GM19324 (cell line): ENCODE measurements at regions not wholly inside any gene's neighbourhood (a gene's known extent, or its start where the extent isn't known, plus 50 kb on each side); places are given as distances from the start of the nearest gene placed in this dataset.
"Not testable (repeated sequence)": the region's sequence is repeated elsewhere in the genome, so short reads cannot be mapped to it uniquely, and the experiment has no call there.

Source experiments
- ATAC-seq: cut with Tn5 transposase; IDR thresholded peaks from one replicate; pipeline ENCODE4 v1.9.1; 2021; ENCODE audit warnings: mild to moderate bottlenecking, moderate library complexity; ENCODE audit not compliant: unreplicated experiment, low FRiP score

DNA sequence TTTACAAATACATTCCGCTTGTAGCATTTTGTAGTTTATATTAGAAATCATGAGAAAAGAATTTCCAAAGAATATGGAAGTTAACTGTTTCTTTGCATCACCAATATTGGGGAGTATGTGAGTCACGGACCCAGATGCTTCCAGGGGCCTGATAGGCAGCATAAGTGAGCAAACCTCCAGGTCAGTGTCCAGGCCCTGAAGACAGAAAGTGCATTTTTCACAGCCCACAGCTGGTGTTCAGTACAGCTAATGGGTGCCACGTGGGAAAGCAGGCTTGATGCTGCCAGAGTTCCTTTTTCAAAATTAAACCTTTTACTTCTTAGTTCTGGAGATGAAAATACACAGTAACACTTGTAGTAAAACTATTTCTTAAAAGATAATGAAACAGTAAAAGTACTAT is 454.4 kb upstream of the ACTBL2 start:
- ATAC-seq: no peak

DNA sequence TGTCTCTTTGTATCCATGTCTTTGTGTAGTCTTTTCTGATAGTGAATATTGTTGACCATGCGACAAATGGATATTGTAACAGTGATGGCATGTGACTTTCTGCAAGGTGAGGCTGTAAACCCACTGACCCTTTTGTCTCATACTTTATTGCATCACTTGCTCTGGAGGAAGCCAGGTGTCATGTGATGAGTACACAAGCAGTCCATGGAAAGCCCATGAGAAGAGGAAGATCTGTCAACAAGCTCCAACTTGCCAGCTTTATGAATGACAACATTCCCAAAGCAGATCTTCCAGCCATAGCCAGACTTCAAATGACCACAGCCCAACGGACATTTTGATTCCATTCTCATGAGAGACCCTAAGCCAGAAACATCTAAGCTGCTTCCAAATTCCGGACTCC is 450.1 kb upstream of the ACTBL2 start:
- no peak for ATAC-seq

DNA sequence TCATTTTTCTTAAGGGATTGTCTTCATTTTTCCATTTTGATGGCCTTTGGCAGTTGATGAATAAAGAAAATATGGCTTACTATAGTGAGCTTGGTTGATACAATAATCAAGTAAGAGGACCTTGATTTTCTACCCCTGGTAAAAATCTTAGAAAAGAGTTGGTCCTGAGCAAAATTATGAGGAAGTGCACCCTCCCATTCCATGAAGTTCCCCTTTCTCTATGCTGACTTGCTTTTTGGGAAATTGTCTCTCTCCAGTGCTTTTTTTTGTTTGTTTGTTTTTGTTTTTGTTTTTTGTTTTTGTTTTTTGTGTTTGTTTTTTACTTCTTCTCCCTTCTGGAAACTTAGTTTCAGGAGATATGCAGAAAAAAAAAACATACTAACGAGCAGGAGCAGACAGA is 449.2 kb upstream of the ACTBL2 start:
- ATAC-seq: no peak

DNA sequence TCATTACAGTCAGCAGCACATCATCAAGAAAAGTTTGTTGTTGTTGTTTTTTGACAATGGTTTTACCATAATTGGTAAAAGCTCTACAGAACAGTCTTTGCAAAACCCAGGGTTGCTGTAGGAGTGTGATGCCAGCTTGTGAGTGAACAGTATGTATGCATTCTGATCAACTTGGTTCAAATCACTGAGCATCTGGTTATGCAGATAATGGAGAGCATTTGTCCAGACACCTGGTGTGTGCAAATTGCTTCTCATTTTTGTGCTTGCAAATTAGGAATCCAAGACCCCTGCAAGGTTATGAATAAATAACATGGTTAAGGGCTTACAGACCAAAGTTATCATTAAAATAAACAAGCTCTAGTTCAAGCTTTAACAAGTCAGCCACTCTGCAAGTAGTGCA is 448.7 kb upstream of the ACTBL2 start:
- ATAC-seq: no peak

DNA sequence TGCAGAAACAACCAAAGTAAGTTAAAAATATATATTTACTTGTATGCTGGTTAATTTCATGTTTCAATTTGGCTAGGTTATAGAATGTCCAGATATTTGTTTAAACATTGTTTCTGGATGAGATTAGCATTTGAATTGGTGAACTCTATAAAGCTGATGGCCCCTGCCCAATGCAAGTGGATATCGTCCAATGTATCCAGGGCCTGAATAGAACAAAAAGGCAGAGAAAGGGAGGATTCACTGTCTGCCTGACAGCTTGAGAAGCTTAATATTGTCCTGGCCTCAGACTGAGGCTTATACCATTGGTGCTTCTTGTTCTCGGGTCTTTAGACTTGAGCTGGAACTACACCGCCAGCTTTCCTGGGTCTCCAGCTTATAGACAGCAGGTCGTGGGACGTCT is 446.7 kb upstream of the ACTBL2 start:
- no peak for ATAC-seq

DNA sequence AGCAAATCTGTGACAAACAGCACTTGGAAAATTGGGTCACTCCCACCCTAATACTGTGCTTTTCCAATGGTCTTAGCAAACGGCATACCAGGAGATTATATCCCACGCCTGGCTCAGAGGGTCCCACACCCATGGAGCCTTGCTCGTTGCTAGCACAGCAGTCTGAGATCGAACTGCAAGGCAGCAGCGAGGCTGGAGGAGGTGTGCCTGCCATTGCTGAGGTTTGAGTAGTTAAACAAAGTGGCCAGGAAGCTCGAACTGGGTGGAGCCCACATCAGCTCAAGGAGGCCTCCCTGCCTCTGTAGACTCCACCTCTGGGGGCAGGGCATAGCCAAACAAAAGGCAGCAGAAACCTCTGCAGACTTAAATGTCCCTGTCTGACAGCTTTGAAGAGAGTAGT is 440.5 kb upstream of the ACTBL2 start:
- not testable (repeated sequence) for ATAC-seq

DNA sequence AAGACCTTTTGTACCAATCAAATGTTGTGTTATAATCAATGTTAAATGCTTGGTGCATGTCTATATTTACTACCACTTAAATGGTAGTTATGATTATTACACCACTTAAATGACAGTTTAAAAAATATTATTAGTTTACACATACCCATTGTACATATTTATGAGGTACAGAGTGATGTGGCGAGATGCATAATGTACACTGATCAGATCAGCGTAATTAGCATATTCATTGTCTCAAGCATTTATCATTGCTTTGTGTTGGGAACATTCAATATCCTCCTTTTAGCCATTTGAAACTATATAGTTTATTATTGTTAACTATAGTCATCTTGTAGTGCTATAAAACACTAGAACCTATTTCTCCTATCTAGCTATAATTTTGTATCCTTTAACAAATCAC is 434.4 kb upstream of the ACTBL2 start:
- no peak for ATAC-seq

DNA sequence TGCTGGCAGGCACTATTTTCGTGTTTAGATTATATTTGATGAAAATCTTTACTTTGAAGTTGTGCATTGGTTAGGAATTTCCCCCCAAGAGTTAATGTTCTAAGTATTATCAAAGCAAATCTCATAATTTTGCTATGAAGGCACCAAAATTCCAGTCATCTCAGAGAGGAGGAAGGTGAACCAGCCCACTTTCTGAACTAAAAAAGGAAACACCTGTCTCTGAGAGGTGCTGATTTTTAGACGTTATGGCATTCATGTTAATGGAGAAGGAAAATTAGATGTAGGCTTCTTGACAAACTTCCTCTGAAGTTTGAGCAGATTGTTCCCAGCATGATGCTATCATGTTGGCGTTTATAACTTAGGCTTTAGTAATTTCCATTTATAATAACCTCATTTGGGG is 432.9 kb upstream of the ACTBL2 start:
- ATAC-seq: no peak

DNA sequence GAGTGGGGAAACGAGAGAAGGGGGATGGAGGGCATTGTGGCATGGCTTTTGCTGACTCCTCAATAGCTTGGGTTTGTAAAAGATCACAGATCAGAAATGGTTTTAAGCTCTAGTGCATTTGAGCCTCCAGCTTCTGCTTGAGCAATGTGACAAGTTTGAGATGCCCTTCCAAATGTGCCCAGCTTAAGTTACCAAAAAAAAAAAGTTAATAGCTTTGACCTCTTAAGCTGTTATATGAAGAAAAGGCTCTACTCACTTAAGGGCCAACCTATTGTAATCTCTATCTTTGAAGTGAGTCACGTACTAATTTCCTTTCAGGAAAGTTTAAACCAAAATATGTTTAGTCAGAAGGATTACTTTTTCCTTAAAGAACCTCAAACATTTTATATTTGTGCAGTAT is 428.8 kb upstream of the ACTBL2 start:
- no peak for ATAC-seq

DNA sequence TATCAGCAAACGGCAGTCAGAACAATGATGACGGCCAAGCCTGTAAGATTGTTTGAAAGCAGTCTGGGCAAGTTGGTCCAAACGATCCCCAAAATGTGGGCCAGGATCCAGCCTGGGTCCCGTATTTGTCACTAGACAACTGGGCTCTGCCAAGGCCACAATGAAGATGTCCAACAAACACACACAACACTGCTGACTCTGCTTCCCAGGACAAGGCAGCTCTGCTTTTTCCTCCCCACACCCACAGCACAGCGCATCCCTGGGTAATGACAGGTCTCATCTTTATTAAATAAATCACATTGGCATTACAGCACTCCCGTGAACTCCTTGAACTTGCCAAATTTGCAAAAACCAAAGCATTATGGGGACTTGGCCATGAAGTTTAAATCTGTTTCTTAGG is 424.1 kb upstream of the ACTBL2 start:
- no peak for ATAC-seq

DNA sequence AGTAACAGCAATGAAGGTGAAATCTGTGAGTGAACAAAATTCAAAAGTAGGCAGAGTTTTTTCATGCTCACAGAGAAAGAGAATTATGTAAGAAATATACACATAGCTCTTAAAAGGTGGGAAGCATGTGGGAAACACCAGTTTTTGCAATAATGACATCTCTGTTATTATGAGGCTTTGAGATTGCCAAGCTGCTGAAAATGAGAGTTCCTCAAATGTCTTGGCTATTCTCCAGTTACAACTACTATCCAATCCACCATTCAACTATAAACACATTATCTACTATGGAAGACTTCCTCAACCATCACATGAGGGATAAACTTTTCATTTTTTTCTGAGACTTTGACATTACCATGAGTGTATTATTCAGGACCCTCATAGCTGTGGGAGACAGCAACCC is 420.8 kb upstream of the ACTBL2 start:
- no peak for ATAC-seq

DNA sequence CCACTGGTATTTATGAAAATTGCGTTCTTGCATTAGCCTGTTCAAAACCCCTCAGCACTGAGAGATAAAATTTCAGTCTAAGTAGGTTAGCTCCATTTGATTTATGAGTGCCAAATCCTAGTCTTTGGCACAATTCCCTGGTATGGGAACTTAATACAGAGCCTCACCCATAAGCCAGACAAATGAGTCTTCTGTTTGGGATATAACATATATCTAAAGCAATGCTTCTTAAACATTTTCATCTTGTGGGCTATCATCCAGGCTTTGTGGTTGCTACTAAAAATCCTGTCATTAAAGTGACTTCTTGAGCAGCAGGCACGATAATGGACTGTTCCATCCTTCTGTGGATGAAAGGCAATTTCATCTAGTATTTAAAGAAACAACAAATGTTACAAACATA is 419.5 kb upstream of the ACTBL2 start:
- ATAC-seq: no peak

DNA sequence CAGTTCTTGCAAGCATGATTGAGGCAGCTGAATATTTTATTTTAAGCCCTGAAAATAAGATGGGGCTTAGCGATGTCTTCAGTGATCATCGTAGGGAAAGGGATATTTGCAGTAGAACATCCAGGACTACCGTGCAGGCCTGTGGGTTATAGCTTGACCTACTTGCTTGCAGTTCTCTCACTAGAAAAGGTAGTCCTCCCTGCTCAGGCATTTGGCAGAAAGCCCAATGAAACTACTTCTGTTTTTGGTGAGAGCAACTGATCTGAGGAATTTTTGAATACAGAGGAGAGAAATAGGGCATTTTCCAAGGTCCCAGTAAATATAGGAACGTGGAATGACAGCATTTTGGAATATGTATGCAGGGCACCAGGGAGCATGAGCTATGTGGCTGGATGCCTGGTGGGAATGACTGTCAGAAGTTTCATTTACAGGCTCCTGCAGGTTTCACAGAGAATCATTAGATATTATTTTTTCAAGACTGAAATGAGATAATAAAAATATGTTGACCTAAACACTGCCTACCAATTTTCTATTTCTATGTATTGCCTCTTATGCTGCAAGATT is 417.9 kb upstream of the ACTBL2 start:
- no peak for ATAC-seq

DNA sequence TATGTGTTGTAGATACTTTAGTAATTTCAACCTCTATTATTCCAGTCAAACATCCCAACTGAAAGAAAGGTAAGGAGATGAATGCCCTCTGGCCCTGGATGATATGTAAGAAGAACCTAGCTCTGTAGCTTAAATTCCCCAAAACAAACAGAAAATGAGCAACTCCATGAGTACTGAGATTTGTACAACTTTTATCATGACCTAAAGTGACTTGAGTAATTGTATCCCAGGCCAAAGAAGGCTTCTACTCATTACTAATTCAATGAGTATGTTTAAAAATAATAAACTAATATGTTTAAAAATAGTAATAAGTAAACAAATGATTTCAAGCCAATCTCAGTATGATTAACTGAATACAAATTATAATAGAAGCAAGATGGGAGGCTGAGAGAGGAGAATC is 414.0 kb upstream of the ACTBL2 start:
- no peak for ATAC-seq

DNA sequence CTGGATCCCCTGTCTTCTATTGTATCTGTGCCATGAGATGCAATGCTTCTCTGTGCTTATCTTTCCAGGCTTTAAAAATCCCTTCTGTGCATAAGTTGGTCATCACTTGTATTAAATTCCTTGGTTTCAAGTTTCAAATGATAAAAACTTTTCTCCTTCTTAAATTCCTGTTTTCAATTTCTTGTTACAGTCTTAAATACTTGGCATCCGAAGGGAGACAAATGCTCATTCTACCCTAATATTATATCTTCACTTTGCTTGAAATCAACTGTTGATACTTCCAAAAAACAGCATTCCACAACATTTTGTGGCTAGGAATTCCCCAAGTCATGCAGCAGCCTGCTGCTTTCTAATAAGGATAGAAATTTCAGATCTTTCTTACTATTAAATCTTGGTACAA is 413.2 kb upstream of the ACTBL2 start:
- no peak for ATAC-seq

DNA sequence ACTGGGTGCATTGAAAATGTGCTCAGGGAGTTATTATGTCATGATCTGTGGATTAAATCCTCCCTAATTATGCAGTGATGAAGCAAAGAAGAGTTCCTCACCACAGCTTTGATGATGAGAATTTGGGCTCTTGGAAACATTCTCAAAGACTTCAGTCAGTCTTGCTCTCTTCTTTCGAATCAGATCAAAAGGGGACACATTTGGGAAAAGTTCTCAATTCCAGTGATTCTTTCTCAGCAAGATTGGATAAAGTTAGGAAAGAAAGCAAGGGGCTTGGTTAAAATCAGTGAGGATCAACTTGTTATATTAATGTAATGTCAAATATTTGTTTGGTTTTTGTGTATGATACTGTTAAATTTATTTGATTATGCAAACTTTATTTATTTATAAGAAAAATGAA is 411.3 kb upstream of the ACTBL2 start:
- no peak for ATAC-seq

DNA sequence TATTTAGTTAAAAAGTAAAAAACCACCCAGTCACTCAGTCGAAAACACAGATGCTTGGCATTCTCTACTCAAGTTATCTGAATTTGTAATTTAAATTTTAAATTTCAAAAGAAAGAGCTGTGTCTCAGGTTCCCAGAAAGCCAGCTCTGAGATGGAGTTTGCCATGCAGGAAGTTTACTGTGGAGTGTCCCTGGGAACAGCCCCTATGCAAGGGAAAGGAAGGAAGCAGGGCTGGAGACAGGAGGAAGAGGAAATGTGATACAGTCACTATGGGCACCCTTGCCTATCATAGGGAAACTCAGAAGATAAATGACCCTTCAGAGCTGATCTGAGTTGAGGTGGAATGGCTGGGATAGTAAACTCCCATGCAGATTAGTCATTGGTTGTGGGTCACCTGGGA is 408.8 kb upstream of the ACTBL2 start:
- ATAC-seq: no peak

DNA sequence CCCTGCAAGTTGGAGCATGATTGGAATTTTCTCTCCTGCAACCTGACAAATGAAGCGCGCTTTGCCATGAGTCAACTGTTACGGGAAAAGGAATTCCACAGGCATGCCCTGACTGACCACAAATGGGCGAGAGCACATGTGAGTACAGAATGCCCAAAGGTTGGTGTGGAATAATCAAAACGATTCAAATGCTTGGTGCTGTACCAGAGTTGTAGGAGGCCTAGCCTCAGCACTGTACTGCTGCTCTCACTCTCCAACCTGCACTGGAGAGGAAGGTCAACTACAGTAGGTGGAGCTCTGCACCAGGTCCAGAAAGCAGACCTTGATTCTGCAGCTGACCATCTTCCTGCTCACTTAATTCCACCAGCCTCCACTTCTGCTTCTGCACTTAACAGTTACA is 406.9 kb upstream of the ACTBL2 start:
- no peak for ATAC-seq

DNA sequence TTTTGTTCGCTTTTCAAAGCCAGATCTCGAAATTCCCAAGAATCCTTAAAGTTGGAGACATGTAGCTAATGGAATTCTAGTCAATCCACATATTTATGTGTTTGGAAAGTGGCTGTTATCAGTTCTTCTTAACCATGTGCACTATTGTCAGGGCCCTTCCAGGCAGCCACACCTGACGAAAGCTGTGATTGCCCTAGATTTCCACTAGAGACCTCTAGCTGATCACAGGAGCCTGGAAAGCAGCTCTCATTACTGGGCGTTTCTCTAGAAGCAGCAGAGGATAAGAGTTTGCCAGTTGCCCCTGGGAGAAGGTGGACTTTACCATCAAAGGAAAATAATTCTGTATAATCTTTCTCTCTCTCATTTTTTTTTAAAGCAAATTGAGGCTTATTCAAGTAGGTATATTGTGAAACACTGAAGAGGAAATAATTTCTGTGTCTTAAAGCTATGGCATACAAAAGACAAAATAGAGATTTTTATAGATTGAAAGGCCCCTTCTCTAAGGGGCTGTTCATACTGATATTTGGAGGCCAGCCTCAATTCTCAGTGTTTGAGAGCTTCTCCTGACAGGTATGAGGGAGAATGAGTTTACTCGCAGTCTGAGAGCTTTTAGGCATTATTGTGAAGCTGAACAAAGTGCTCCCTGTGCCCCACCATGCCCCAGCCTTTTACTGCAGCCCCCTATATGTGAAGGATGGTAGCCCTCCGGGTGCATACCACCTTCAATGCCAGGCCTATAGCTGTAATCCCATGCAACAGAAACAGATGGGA is 405.4 kb upstream of the ACTBL2 start:
- ATAC-seq: no peak

DNA sequence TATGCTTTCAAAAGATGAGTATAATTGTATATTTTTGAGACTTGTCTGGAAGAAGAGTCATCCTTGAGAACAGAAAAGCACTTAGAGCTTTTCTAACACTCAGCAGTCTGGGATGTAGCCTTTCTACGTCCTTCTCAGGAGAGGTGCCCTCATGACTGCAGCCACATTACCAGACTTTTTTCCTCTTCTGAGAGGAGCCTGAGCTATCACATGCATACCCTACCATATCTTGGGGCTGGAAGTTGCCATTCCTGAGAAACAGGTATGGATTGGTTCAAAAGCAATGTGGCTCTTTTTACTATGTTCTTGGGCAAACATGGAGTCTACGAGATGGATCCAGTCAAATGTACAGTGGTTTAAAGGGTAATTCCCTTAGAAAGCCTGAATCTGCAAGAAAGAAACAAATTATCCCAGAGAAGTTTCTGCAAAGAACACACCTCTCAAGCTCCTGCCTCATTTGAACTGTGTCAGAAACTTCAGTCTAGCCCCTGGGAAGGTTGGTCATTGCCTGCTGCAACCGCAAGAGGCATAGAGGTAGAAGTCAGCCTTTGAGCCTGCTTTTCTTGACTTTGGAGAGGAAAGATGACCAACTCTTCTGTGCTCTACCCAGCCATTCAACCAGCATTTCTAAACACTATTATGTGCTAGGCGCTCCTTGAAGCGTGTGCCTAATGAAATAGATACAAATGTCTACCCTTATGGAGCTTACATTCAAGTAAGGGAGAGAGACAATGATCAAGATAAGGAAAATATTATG is 401.9 kb upstream of the ACTBL2 start:
- no peak for ATAC-seq

DNA sequence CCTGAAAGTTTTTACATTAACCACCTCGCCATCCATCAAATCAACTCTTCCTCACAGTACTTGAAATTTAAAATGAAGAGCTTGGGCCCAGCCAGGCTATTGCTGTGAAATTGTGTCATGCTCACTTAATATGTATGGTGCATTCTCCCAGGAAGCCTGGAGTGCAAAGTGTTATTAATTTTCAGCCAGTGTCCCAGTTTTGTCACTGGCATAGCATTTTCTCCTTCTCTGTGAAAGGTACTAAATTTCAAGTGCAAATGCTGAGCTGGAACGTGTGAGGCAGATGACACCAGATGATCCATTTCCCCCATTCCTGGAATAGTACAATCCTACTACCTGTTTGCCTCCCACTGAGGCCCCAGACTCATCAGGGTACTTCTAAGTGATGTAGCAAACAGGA is 397.6 kb upstream of the ACTBL2 start:
- ATAC-seq: no peak

DNA sequence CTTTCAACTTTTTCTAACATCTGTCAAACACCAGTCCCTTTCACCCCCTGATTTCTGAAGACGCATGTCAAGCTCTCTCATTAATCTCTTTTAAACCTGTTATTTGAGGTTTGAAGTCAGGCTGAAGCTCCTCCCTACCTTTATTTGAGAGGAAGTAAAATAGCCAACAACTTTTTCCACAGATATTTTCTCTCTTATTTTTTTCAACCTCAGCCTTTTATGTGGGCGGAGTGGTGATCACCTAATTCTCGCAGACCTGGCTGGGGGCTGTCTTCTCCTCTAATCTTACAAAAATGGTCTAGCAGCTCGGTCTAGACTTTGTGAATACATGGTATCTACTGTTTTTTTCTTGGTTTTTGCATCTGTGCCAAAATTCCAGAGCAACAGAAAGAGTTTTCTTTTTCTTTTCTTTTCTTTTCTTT is 395.7 kb upstream of the ACTBL2 start:
- ATAC-seq: no peak
